HG03066 (cell line): ENCODE measurements at regions not wholly inside any gene's neighbourhood (a gene's known extent, or its start where the extent isn't known, plus 50 kb on each side); places are given as distances from the start of the nearest gene placed in this dataset.
"Not testable (repeated sequence)": the region's sequence is repeated elsewhere in the genome, so short reads cannot be mapped to it uniquely, and the experiment has no call there.

Experiments used
- ATAC-seq: cut with Tn5 transposase; IDR thresholded peaks from one replicate; pipeline ENCODE4 v1.9.1; 2021; ENCODE audit warnings: low read depth; ENCODE audit not compliant: unreplicated experiment

GRCh38 chr17:37829592-37830123 lies 84.8 kb upstream of the HNF1B start:
- peak; percentile 43 for ATAC-seq

GRCh38 chr17:37828651-37829124 lies 83.8 kb upstream of the HNF1B start:
- ATAC-seq, result no peak

GRCh38 chr17:37827905-37828650 lies 83.2 kb upstream of the HNF1B start:
- ATAC-seq, result no peak

GRCh38 chr17:37826497-37827430 lies 81.9 kb upstream of the HNF1B start:
- no peak for ATAC-seq

- no peak for ATAC-seq
Measured at GRCh38 chr17:37825851-37826250, 81.0 kb upstream of the HNF1B start.

- ATAC-seq, result no peak
Measured at GRCh38 chr17:37824534-37825485, 80.0 kb upstream of the HNF1B start.

GRCh38 chr17:37823996-37824395 lies 79.1 kb upstream of the HNF1B start:
- no peak for ATAC-seq

GRCh38 chr17:37820995-37821713 lies 76.3 kb upstream of the HNF1B start:
- no peak for ATAC-seq

GRCh38 chr17:37820313-37820994 lies 75.6 kb upstream of the HNF1B start:
- ATAC-seq, result no peak

GRCh38 chr17:37818689-37819088 lies 73.8 kb upstream of the HNF1B start:
- ATAC-seq, result no peak

GRCh38 chr17:37816950-37817349 lies 72.1 kb upstream of the HNF1B start:
- no peak for ATAC-seq

GRCh38 chr17:37815536-37815935 lies 70.7 kb upstream of the HNF1B start:
- ATAC-seq, result no peak

GRCh38 chr17:37813751-37814150 lies 68.9 kb upstream of the HNF1B start:
- no peak for ATAC-seq

- ATAC-seq, result not testable (repeated sequence)
Measured at GRCh38 chr17:37808846-37809245, 64.0 kb upstream of the HNF1B start.

GRCh38 chr17:37802712-37803416 lies 58.0 kb upstream of the HNF1B start:
- ATAC-seq, result no peak

- ATAC-seq, result no peak
Measured at GRCh38 chr17:37802061-37802595, 57.3 kb upstream of the HNF1B start.

GRCh38 chr17:37801171-37801570 lies 56.3 kb upstream of the HNF1B start:
- no peak for ATAC-seq

- no peak for ATAC-seq
Measured at GRCh38 chr17:37797206-37797605, 52.3 kb upstream of the HNF1B start.
